Progenitor cell of endocrine pancreas (in vitro differentiated cells): ENCODE measurements at regions not wholly inside any gene's neighbourhood (a gene's known extent, or its start where the extent isn't known, plus 50 kb on each side); places are given as distances from the start of the nearest gene placed in this dataset.

Experiments used
- DNase-seq: peaks from one replicate; pipeline ENCODE4 v3.0.0; 2021; ENCODE audit warnings: low spot score; ENCODE audit not compliant: unreplicated experiment
- H3K27ac Mint-ChIP-seq: 2 replicates; pipeline ENCODE4 v1.8.0; 2021; ENCODE audit warnings: mild to moderate bottlenecking, moderate library complexity, mixed read lengths
- H3K27me3 Mint-ChIP-seq: 2 replicates; pipeline ENCODE4 v1.8.0; 2021; ENCODE audit warnings: mixed read lengths
- H3K36me3 Mint-ChIP-seq: 2 replicates; pipeline ENCODE4 v1.8.0; 2022; ENCODE audit warnings: mixed read lengths; ENCODE audit not compliant: insufficient read depth
- H3K4me1 Mint-ChIP-seq: 2 replicates; pipeline ENCODE4 v1.8.0; 2021; ENCODE audit warnings: low read depth, mixed read lengths
- H3K4me3 Mint-ChIP-seq: 2 replicates; pipeline ENCODE4 v1.8.0; 2021; ENCODE audit warnings: low read depth, mild to moderate bottlenecking, moderate library complexity, mixed read lengths
- H3K9me3 Mint-ChIP-seq: 2 replicates; pipeline ENCODE4 v1.8.0; 2021; ENCODE audit warnings: low read depth, mixed read lengths
- TF ChIP-seq, protein P1 (sequence below): fragments of 200-600 bp; sonication (generic); IDR thresholded peaks from one replicate; pipeline ENCODE4 v1.5.0; 2021; ENCODE audit warnings: antibody characterized with exemption, mild to moderate bottlenecking; ENCODE audit not compliant: unreplicated experiment

DNA sequence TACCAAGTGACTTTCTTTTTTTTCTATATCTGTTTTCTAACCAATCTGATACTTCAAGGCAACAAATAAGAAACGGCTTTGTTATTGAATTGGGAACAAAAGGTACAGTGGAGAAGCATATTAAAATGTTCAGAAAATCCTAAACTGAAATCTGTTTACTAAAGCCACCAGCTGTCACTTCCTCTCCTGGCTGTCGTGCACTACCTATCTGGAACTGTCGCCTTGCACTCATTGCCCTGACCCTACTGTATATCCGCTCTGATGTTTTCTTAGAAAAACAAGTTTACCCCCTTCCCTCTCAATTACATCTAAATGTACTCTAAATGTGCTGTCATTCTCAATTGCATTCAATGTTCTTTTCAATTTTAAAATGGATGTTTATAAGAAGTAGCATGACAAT, 439.8 kb upstream of the ARRDC4 start:
- Mint-ChIP-seq H3K27me3 (peaks cover 15% of the 10 kb centered on the region), H3K4me3 (no peak overlapping the region), H3K36me3 (no peaks in the 10 kb centered on the region)

DNA sequence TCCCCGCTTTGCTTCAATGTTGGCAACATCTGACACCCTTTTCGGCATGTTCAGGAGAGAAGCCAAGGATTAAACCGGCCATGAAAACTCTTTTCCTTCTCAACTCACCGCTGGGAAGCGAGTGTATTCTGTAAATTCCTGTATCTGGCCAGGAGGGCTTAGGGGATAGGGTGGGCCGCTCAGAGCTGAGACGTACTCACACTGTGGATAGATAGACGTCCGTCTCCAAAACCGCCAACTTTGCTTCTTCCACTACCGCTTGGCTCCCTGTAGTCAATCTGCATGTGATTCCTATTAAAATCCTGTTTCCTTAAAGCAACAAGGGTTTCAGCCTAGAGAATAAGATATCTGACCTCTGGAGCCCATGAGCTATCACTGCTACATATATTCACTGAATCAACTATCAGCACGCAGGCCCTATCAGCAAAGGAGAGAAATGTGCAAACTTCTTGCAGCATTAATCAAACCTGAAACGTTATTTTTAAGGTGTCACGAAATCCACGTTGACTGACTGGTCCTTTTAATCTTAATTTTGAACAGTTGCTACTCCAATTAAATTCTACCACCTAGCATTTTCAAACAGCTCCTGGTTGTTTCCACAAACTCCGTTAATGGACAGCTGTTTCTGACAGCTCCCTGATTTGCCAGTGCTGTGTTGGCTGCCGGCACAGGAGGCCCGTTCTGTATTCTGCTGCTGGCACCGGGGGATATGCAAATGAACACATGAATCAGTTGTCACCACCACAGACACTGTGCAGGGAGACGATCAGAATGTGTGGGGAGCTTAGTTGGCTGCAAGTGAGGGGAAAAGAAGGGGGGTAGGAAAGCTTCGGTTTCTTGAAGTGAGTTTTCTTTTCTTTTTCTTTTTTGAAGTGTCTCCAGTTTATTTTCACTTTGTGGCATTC, 438.9 kb upstream of the ARRDC4 start:
- Mint-ChIP-seq H3K4me3 (no peak overlapping the region), H3K9me3 (no peaks in the 10 kb centered on the region), H3K27ac (no peak overlapping the region), H3K36me3 (no peaks in the 10 kb centered on the region), H3K4me1 (peaks cover 5% of the 10 kb centered on the region), H3K27me3 (peaks cover 15% of the 10 kb centered on the region)
- no peak for DNase-seq
- TF ChIP-seq, protein P1, sequence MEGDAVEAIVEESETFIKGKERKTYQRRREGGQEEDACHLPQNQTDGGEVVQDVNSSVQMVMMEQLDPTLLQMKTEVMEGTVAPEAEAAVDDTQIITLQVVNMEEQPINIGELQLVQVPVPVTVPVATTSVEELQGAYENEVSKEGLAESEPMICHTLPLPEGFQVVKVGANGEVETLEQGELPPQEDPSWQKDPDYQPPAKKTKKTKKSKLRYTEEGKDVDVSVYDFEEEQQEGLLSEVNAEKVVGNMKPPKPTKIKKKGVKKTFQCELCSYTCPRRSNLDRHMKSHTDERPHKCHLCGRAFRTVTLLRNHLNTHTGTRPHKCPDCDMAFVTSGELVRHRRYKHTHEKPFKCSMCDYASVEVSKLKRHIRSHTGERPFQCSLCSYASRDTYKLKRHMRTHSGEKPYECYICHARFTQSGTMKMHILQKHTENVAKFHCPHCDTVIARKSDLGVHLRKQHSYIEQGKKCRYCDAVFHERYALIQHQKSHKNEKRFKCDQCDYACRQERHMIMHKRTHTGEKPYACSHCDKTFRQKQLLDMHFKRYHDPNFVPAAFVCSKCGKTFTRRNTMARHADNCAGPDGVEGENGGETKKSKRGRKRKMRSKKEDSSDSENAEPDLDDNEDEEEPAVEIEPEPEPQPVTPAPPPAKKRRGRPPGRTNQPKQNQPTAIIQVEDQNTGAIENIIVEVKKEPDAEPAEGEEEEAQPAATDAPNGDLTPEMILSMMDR = no peak

More for the DNA sequence above, 439.8 kb upstream of the ARRDC4 start:
- Mint-ChIP-seq H3K9me3 (no peaks in the 10 kb centered on the region), H3K27ac (no peak overlapping the region), H3K4me1 (peaks cover 7% of the 10 kb centered on the region)
- TF ChIP-seq, protein P1 = no peak
- DNase-seq = no peak

DNA sequence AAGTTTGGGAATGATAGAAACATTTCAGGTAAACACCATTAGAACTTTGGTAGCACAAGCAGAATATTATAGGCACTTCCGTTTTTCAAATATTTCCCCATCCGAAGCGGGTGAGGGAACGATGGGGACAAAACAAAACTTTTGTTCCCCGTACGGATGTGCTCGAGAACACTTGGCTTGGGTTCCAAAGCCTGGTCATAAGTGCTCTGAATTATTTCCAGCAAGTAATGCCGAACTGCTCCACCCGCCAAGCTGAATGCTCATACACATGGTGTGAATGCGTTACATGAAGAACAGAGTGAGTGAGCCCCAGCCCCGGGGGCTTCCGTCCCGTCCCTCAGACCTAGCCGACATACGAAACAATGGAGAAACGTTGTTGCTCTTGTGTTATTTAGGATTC, 438.2 kb upstream of the ARRDC4 start:
- Mint-ChIP-seq H3K27me3 (peaks cover 15% of the 10 kb centered on the region), H3K36me3 (no peaks in the 10 kb centered on the region), H3K9me3 (no peaks in the 10 kb centered on the region), H3K4me3 (no peak overlapping the region), H3K27ac (no peak overlapping the region), H3K4me1 (peaks cover 5% of the 10 kb centered on the region)
- DNase-seq = no peak
- TF ChIP-seq, protein P1 = no peak

DNA sequence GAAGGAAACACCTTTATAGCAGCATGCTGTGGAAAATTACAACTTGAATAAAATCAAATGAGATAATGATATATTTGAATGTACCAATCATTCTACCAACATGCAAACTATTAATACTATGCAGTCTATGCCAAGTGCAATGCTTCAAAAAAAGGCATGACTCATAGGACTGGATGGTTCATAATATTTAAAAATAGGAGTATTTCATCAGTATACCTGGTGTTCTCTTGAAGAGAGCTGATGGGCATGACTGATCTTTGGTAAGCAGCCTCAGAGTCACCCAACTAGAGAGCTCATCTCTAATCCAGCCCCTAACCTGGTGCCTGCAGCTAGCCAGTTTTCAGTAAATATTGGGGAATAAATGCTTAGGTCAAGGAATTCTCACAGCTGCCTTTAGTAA, 434.7 kb upstream of the ARRDC4 start:
- no peaks in the 10 kb centered on the region for H3K9me3 Mint-ChIP-seq
- H3K36me3 Mint-ChIP-seq = no peaks in the 10 kb centered on the region
- no peak overlapping the region for H3K4me3 Mint-ChIP-seq
- peaks cover 5% of the 10 kb centered on the region for H3K4me1 Mint-ChIP-seq
- peaks cover 18% of the 10 kb centered on the region for H3K27me3 Mint-ChIP-seq
- no peak for DNase-seq
- H3K27ac Mint-ChIP-seq = no peak overlapping the region
- TF ChIP-seq, protein P1 = no peak

DNA sequence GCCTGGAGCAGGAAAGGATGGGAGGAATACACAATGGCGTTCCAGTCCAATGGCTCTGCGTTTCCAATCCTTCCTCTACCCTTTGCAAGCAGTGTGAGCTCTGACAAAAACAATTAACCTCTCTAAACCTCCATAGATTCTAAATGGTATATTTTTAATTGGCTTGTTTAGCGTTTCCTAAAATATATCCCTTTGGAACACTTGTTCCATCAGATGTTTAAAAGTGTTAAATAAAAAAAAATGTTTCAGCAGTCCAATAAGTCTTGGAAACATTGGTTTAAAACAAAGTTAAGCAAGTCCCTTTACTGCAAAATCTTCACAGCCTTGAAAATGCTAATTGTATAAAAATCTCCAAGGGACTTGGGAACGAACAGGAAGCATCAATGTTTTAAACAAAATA, 432.3 kb upstream of the ARRDC4 start:
- Mint-ChIP-seq H3K4me3 (no peak overlapping the region), H3K36me3 (no peaks in the 10 kb centered on the region), H3K9me3 (peaks cover 2% of the 10 kb centered on the region)

More for the DNA sequence above, 432.3 kb upstream of the ARRDC4 start:
- Mint-ChIP-seq H3K27ac (no peak overlapping the region), H3K4me1 (no peaks in the 10 kb centered on the region), H3K27me3 (peaks cover 10% of the 10 kb centered on the region)
- TF ChIP-seq, protein P1 = no peak
- DNase-seq = no peak
